MM.1S (cell line): ENCODE measurements at regions not wholly inside any gene's neighbourhood (a gene's known extent, or its start where the extent isn't known, plus 50 kb on each side); places are given as distances from the start of the nearest gene placed in this dataset.

ENCODE experiments used
- CTCF ChIP-seq: fragments of 300-600 bp; sonication (generic); IDR thresholded peaks from 2 replicates; pipeline ENCODE4 v1.5.1; 2016; ENCODE audit warnings: antibody characterized with exemption, low read length, mixed read lengths
- EZH2 ChIP-seq: fragments of 300-600 bp; sonication (generic); optimal IDR thresholded peaks from 2 replicates; pipeline ENCODE3; 2017; ENCODE audit warnings: low read depth, mild to moderate bottlenecking, antibody characterized with exemption, low read length, mixed read lengths
- EZH2phosphoT487 ChIP-seq: fragments of 300-600 bp; sonication (generic); IDR thresholded peaks from 2 replicates; pipeline ENCODE4 v1.6.1; 2018; ENCODE audit warnings: antibody characterized with exemption, low read length

DNA sequence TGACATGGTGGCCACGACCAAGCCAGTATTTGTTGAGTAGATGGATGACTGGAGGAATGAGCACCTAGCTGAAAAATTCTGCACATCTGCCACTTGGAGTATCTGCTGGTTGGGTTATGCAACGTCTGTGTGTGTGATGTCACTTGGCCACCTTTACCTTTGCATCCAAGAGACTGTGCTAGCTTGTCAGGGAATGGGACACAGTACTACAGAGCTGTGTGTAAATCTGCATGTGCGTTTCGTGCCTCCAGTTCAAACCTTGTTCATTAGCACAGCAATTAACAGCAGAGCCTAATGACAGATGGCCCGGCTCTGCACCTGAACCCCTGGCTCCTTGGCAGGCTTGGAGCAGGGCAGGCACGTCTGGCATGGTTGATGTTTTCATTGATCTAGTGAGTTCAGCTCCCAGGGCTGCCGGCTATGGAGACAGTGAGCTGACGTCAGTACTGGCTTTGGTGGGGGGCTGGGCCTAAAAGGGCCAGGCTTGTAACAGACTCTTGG lies 188.4 kb upstream of the NAV2 start:
- TF ChIP-seq CTCF (no peak), EZH2phosphoT487 (no peak), EZH2 (no peak)
